HepG2 (cell line): ENCODE measurements at regions not wholly inside any gene's neighbourhood (a gene's known extent, or its start where the extent isn't known, plus 50 kb on each side); places are given as distances from the start of the nearest gene placed in this dataset.

Source experiments
- AHR ChIP-seq: IDR thresholded peaks from 2 replicates; pipeline ENCODE4 v1.6.1; 2018; ENCODE audit warnings: missing genetic modification reagents, missing compliant biosample characterization
- ETV5 ChIP-seq: IDR thresholded peaks from 2 replicates; pipeline ENCODE4 v1.6.1; 2018; ENCODE audit warnings: missing biosample characterization, missing genetic modification reagents, inconsistent platforms, borderline replicate concordance
- HOXA3 ChIP-seq: sonication (generic); formaldehyde crosslinking; IDR thresholded peaks from 2 replicates; pipeline ENCODE4 v1.5.0; 2020; ENCODE audit warnings: missing genetic modification reagents
- MED8 ChIP-seq: sonication (generic); formaldehyde crosslinking; IDR thresholded peaks from 2 replicates; pipeline ENCODE4 v1.8.1; 2023; ENCODE audit warnings: mild to moderate bottlenecking, missing genetic modification reagents; ENCODE audit not compliant: insufficient replicate concordance
- MTA1 ChIP-seq: sonication (generic); formaldehyde crosslinking; IDR thresholded peaks from 2 replicates; pipeline ENCODE4 v1.4.0; 2020; ENCODE audit warnings: missing genetic modification reagents, mild to moderate bottlenecking, borderline replicate concordance
- NCOR1 ChIP-seq: fragments of 200-600 bp; sonication (generic); IDR thresholded peaks from 2 replicates; pipeline ENCODE4 v1.7.0; 2017; ENCODE audit warnings: antibody characterized with exemption, low read length, borderline replicate concordance
- NFE2L2 ChIP-seq: fragments of 150-350 bp; IDR thresholded peaks from 2 replicates; pipeline ENCODE4 v1.6.1; 2014; ENCODE audit warnings: low read length
- ZNF558 ChIP-seq: sonication (generic); formaldehyde crosslinking; IDR thresholded peaks from 2 replicates; pipeline ENCODE4 v1.9.0; 2022; ENCODE audit warnings: mild to moderate bottlenecking, missing genetic modification reagents, borderline replicate concordance
- TF ChIP-seq, protein P1 (sequence below): sonication (generic); formaldehyde crosslinking; IDR thresholded peaks from 2 replicates; pipeline ENCODE4 v1.8.0; 2022; ENCODE audit warnings: mild to moderate bottlenecking, missing genetic modification reagents, borderline replicate concordance

DNA sequence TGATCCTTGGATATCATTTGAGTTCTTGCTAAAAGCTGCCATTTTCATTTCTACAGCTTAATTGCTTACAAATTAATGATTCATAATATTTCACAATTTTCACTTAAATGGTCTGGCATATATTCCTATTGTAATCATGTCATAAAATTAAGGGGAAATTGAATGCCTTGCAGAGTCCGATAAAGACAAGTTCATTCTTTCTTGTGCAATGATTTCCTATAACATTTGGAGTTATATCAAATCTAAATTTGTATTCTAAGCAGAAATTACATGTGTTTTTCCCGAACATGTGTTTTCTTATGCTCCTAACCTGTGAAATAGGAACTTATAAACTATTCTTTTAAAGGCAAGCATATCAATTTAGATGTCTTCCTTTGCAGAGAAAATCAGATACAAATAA is 118.3 kb upstream of the CYYR1 start:
- TF ChIP-seq MTA1 (CRISPR knock-in tag) (no peak), NFE2L2 (no peak), ETV5 (CRISPR knock-in tag) (no peak), AHR (CRISPR knock-in tag) (no peak), HOXA3 (CRISPR knock-in tag) (no peak), NCOR1 (no peak), MED8 (CRISPR knock-in tag) (no peak), ZNF558 (no peak)
- TF ChIP-seq, protein P1, sequence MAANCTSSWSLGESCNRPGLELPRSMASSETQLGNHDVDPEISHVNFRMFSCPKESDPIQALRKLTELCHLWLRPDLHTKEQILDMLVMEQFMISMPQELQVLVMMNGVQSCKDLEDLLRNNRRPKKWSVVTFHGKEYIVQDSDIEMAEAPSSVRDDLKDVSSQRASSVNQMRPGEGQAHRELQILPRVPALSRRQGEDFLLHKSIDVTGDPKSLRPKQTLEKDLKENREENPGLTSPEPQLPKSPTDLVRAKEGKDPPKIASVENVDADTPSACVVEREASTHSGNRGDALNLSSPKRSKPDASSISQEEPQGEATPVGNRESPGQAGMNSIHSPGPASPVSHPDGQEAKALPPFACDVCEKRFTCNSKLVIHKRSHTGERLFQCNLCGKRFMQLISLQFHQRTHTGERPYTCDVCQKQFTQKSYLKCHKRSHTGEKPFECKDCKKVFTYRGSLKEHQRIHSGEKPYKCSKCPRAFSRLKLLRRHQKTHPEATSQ (CRISPR knock-in tag): no peak
